ENCODE measurements at regions not wholly inside any gene's neighbourhood (a gene's known extent, or its start where the extent isn't known, plus 50 kb on each side); places are given as distances from the start of the nearest gene placed in this dataset.
"Not testable (repeated sequence)": the region's sequence is repeated elsewhere in the genome, so short reads cannot be mapped to it uniquely, and the experiment has no call there.

GRCh38 chr1:73842436-73842835 is 355.5 kb downstream of the LRRIQ3 start:
- Histone ChIP-seq H3K4me3 (no peak overlapping the region), H3F3A (ENCODE audit: insufficient read depth, low read depth) (no peaks in the 10 kb centered on the region), H3K27ac (no peak overlapping the region), H3K4me1 (replicated peaks; ENCODE audit: insufficient read depth) (no peaks in the 10 kb centered on the region), H3K27me3 (ENCODE audit: insufficient read depth, low read depth) (no peaks in the 10 kb centered on the region), H4K20me1 (ENCODE audit: insufficient read depth) (no peaks in the 10 kb centered on the region), H2AFZ (no peak overlapping the region), H3K36me3 (ENCODE audit: low read depth) (no peaks in the 10 kb centered on the region), H3K79me2 (ENCODE audit: low read depth) (no peaks in the 10 kb centered on the region), H3K4me2 (no peak overlapping the region), H3K9me2 (ENCODE audit: insufficient read depth) (no peaks in the 10 kb centered on the region), H3K9me3 (ENCODE audit: insufficient read depth, low read depth) (peaks cover 5% of the 10 kb centered on the region; the same call in 1 of the 2 replicates)
- BruUV-seq (replicated peaks) = no TSS peak
- CTCF ChIA-PET = no interaction called here
- POLR2A ChIA-PET (ENCODE audit: unreplicated experiment) = no interaction called here
- TF ChIP-seq EZH2 (IDR thresholded peaks at IDR 0.05; ENCODE audit: low read depth) (no peak), CTCF (conservative IDR thresholded peaks at IDR 0.05) (no peak)
- intact Hi-C loops (cut with micrococcal nuclease; ENCODE audit: unreplicated experiment) = loop anchor here (10.0 kb wide), 1 partner anchor 152 kb away; no protein-coding TSS in a partner anchor
- no peak for DNase-seq

- TF ChIP-seq CTCF (conservative IDR thresholded peaks at IDR 0.05) (peak; percentile 82), EZH2 (IDR thresholded peaks at IDR 0.05; ENCODE audit: low read depth) (no peak)
- H3K4me1 ChIP-seq (replicated peaks; ENCODE audit: insufficient read depth) = no peaks in the 10 kb centered on the region
- H3K27ac ChIP-seq = no peak overlapping the region
- intact Hi-C loops (cut with micrococcal nuclease; ENCODE audit: unreplicated experiment) = loop anchor here (10.0 kb wide), 1 partner anchor 155 kb away; no protein-coding TSS in a partner anchor
- H3F3A ChIP-seq (ENCODE audit: insufficient read depth, low read depth) = no peaks in the 10 kb centered on the region
- no peak overlapping the region for H3K4me3 ChIP-seq
- no TSS peak for BruUV-seq (replicated peaks)
- no peak overlapping the region for H3K4me2 ChIP-seq
- no peaks in the 10 kb centered on the region for H4K20me1 ChIP-seq (ENCODE audit: insufficient read depth)
- H3K9me3 ChIP-seq (ENCODE audit: insufficient read depth, low read depth) = peaks cover 5% of the 10 kb centered on the region; the same call in 1 of the 2 replicates
- H3K79me2 ChIP-seq (ENCODE audit: low read depth) = no peaks in the 10 kb centered on the region
- CTCF ChIA-PET = no interaction called here
- no peaks in the 10 kb centered on the region for H3K9me2 ChIP-seq (ENCODE audit: insufficient read depth)
- H3K36me3 ChIP-seq (ENCODE audit: low read depth) = no peaks in the 10 kb centered on the region
- H2AFZ ChIP-seq = no peak overlapping the region
- POLR2A ChIA-PET (ENCODE audit: unreplicated experiment) = no interaction called here
- H3K27me3 ChIP-seq (ENCODE audit: insufficient read depth, low read depth) = no peaks in the 10 kb centered on the region
- no peak for DNase-seq
These were observed 358.1 kb downstream of the LRRIQ3 start for GRCh38 chr1:73839922-73840321.

GRCh38 chr1:73832276-73833181 is 365.4 kb downstream of the LRRIQ3 start:
- H3K79me2 ChIP-seq (ENCODE audit: low read depth) = no peaks in the 10 kb centered on the region

GRCh38 chr1:73827283-73827682 is 370.7 kb downstream of the LRRIQ3 start:
- not testable (repeated sequence) for DNase-seq

More at GRCh38 chr1:73832276-73833181, 365.4 kb downstream of the LRRIQ3 start:
- Histone ChIP-seq H2AFZ (no peak overlapping the region), H3K27me3 (ENCODE audit: insufficient read depth, low read depth) (no peaks in the 10 kb centered on the region), H4K20me1 (ENCODE audit: insufficient read depth) (no peaks in the 10 kb centered on the region), H3K9me3 (ENCODE audit: insufficient read depth, low read depth) (no peaks in the 10 kb centered on the region), H3F3A (ENCODE audit: insufficient read depth, low read depth) (no peaks in the 10 kb centered on the region), H3K27ac (no peak overlapping the region), H3K4me1 (replicated peaks; ENCODE audit: insufficient read depth) (no peaks in the 10 kb centered on the region), H3K4me3 (no peak overlapping the region), H3K9me2 (ENCODE audit: insufficient read depth) (no peaks in the 10 kb centered on the region), H3K4me2 (no peak overlapping the region), H3K36me3 (ENCODE audit: low read depth) (no peaks in the 10 kb centered on the region)
- intact Hi-C loops (cut with micrococcal nuclease; ENCODE audit: unreplicated experiment) = no loop called here
- no TSS peak for BruUV-seq (replicated peaks)
- no peak for TF ChIP-seq EZH2 (IDR thresholded peaks at IDR 0.05; ENCODE audit: low read depth)
- POLR2A ChIA-PET (ENCODE audit: unreplicated experiment) = no interaction called here
- DNase-seq = no peak
- CTCF ChIA-PET = no interaction called here

More at GRCh38 chr1:73827283-73827682, 370.7 kb downstream of the LRRIQ3 start:
- H3F3A ChIP-seq (ENCODE audit: insufficient read depth, low read depth); H3K27me3 ChIP-seq (ENCODE audit: insufficient read depth, low read depth); BruUV-seq (replicated peaks); POLR2A ChIA-PET (ENCODE audit: unreplicated experiment); intact Hi-C loops (cut with micrococcal nuclease; ENCODE audit: unreplicated experiment); H3K9me2 ChIP-seq (ENCODE audit: insufficient read depth); H3K27ac ChIP-seq; H3K79me2 ChIP-seq (ENCODE audit: low read depth); H2AFZ ChIP-seq; H3K4me2 ChIP-seq; H3K9me3 ChIP-seq (ENCODE audit: insufficient read depth, low read depth); CTCF ChIA-PET; H4K20me1 ChIP-seq (ENCODE audit: insufficient read depth); H3K36me3 ChIP-seq (ENCODE audit: low read depth); H3K4me1 ChIP-seq (replicated peaks; ENCODE audit: insufficient read depth); H3K4me3 ChIP-seq: not testable (repeated sequence)

All from PC-9 (cell line).